Hematopoietic multipotent progenitor cell (in vitro differentiated cells): ENCODE measurements at regions not wholly inside any gene's neighbourhood (a gene's known extent, or its start where the extent isn't known, plus 50 kb on each side); places are given as distances from the start of the nearest gene placed in this dataset.
"Not testable (repeated sequence)": the region's sequence is repeated elsewhere in the genome, so short reads cannot be mapped to it uniquely, and the experiment has no call there.

ENCODE experiments used
- DNase-seq, 3 donors: peaks; one replicate each; pipeline ENCODE4 v3.0.0-alpha.2; 2011 to 2015; ENCODE audit warnings: low read depth in 2 of 3, low spot score in 2 of 3

DNA sequence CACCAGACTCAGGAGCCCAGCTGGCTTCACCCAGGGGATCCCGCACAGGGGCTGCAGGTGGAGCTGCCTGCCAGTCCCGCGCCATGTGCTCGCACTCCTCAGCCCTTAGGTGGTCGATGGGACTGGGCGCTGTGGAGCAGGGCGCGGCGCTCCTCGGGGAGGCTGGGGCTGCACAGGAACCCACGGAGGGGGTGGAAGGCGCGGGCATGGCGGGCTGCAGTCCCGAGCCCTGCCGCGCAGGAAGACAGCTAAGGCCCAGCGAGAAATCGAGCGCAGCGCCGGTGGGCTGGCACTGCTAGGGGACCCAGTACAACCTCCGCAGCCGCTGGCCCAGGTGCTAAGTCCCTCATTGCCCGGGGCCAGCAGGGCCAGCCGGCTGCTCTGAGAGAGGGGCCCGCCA, 202.9 kb downstream of the SPANXN4 start:
- DNase-seq: not testable (repeated sequence)

DNA sequence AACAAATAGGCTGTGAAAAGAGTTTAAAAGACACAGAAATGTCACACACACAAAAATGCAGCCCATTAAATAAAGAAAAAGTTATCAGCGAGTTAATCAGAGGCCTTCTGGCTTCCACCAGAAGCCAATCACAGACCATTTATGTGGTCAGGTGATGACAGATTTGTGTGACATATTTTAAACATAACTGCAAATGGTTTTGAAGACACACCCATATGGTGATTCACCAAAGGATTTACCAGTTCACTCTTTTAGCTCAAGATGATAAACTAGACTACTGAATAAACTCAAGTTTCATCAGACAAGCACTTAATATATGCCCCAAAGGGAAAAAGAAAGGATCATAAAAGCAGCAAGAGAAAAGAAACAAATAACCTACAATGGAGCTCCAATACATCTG, 181.2 kb downstream of the SPANXN4 start:
- DNase-seq: no peak

DNA sequence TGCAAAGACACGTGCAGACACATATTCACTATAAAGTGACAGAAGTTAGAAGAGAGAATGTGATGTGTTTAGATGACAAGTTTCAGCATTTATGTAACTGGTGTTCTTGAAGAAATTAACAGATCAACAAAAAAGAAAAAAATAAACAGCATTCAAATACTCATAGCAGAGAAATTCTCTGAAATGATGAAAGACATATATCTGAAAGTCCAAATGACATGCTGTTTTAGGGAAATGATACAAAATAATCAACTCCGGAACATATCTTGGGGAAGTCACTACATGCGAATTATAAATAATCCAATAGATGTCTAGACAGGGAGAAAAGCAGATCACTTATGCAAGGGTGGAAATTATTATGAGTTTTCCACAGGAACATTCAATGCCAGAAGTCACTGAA, 146.0 kb downstream of the SPANXN4 start:
- no peak for DNase-seq

DNA sequence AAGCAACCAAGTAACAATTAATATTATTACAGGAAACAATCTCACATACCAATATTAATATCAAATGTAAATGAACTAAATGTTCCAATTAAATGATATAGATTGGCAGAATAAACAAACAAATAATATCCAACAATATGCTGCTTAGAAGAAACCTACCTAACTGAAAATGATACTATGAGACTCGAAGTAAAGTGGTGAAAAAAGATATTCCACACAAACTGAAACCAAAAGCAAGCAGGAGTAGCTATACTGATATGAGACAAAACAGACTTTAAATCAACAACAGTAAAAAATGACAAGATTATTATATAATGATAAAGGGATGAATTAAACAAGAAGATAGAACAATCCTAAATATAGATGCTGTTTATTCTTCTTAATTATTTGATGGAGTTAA, 140.1 kb downstream of the SPANXN4 start:
- DNase-seq: no peak

DNA sequence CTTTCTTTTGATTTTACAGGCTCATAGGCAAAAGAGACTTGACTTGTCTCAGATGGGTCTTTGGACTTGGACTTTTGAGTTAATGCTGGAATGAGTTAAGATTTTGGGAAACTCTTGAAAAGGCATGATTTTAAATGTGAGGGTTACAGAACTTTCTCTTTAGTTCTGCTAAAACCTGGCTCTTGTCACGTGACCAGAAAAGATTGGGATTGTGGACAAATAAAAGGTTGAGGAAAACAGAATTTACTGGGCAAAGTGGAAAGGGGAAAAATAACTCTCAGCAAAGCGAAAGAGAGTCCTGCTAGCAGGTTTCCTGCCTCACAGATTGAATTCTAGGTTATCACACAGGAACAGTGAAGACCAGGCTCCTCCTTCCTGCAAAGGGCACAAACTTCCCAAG, 114.0 kb downstream of the SPANXN4 start:
- no peak for DNase-seq

DNA sequence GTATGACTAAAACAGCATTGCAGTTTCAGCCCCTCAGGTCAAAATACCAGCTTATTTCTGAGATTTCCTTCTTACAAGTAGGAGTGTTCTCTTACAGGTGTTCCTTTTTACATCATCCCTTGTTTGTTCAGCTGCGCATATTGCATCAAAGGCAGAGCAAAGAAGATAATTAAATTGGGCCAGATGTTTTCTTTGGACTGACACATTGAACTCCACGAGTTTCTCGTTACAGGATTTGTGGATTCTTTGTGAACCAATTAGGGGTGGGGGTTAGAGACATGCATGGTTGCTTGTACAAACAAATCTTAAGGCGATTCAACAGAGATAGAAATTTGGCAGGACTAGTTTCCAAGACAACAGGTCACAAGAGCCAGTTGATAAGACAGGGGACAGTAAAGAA, 95.7 kb downstream of the SPANXN4 start:
- no peak for DNase-seq

DNA sequence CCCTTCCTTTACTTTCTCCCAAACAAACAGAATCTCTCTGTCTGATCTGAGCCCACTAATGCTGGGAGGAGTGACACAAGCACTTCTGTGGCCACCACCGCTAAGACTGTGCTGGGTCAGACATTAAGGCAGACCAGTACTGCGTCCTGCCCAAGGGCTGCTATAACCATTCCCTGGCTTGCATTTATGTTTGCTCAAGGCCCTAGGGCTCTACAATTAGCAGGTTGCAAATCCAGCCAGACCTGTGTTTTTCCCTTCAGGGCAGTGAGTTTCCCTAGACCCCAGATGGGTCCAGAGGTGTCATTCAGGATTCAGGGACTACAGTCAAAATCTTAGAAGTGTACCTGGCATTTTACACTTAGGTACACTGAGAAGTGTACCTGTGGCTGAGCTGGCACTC, 89.7 kb downstream of the SPANXN4 start:
- no peak for DNase-seq

DNA sequence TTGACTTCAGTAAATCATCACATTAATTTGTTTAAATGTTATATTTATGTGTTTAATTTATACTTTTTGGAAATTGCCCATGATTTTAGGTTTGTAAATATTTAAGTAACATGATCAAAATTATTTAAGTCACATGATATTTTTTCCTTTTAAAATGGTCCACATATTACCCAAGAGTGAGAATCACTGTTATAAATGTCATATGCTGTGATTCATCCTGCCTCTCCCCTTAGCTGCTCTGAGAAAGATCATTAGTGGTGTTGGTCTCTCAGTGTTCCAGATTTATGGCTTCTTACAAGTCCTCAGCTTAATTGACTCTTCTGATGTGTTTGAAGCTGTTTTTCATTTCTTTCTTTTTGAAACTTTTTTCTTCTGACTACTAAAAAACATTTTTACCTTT, 70.1 kb downstream of the SPANXN4 start:
- no peak for DNase-seq

DNA sequence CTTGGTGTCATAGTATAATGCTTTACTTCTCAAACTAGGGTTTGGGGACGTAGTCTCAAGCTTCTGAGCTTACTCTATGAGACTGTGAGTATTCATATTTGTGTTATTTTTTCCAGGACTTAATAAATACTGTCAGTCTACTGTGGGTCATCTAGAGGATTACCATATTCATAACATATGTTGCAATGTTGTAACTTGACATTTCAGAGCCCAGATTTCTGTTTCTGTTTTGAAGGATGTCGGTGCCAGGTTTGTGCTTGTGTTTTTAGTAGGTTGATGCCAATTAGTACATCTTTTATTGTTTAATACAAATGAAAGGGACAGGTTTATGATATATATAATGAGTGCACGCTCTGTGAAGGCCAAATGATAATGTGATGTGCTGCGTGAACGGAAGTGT, 69.6 kb downstream of the SPANXN4 start:
- DNase-seq: no peak

DNA sequence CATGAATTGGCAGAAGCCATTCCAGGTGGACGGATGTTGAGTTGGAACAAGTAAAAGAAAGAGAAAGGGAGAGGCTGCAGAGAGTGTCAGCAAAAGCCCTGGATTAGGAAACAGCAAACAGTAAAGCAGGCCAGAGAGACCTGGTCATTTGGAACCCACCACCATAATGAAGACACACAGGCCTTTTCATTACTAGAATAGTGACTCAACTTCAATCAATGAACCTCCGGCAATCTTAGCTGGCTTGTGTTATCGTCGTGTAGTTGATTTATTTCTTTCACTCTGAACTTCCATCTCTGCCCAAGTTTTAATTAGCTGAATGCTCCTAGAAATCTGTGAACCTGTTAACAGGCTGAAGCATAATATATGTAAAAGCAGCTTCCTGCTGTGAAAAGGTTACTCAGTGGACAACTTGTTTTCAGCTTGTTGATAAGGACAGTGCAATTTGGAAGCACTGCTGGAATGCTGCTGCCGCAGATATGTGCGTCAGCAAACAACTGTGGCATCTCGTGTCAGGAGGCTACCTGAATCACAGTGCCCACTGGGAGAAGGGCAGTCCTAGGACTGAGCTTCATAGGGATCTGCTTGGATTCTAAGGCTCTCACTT, 68.8 kb downstream of the SPANXN4 start:
- DNase-seq: no peak
